Sigmoid colon (tissue), 4 donors: ENCODE measurements at regions not wholly inside any gene's neighbourhood (a gene's known extent, or its start where the extent isn't known, plus 50 kb on each side); places are given as distances from the start of the nearest gene placed in this dataset.

ENCODE experiments used
- POLR2A ChIP-seq, 2 donors: fragments of 450-650 bp; IDR thresholded peaks; one replicate each; pipeline ENCODE4 v1.6.1; 2016; ENCODE audit warnings: antibody characterized with exemption in 2 of 2, mild to moderate bottlenecking in 2 of 2, moderate library complexity in 2 of 2
- POLR2AphosphoS5 ChIP-seq, 4 donors: sonication (generic); formaldehyde crosslinking; IDR thresholded peaks; one replicate each; pipeline ENCODE4 v1.6.1; 2017; ENCODE audit warnings: antibody characterized with exemption in 4 of 4
- TF ChIP-seq, protein P1 (sequence below), 4 experiments: fragments of 450-650 bp in 3 of 4; fragments of 200-600 bp in 1 of 4; IDR thresholded peaks; one replicate each; pipeline ENCODE4 v1.5.1; 2016 to 2019; ENCODE audit warnings: antibody characterized with exemption in 4 of 4, mild to moderate bottlenecking in 3 of 4, moderate library complexity in 2 of 4

DNA sequence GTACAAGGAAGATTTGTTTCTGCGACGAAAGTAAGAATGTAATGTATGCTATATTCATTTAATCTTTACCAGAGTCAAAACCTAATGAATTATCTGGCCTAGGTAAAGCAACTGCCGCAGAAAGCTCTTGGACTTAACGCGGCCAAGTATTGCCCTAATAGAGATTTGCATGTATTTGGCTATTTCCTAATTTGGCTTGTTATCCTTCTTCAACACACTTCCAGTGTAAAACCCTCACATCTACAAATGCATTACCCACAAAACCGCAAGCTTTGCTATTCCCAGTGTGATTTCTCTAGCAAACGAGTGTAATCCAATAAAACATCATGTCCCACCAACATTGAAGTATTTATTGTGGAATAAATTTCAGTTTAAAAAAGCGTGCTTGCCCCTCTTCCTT is 123.8 kb upstream of the LMO4 start:
- TF ChIP-seq, protein P1, sequence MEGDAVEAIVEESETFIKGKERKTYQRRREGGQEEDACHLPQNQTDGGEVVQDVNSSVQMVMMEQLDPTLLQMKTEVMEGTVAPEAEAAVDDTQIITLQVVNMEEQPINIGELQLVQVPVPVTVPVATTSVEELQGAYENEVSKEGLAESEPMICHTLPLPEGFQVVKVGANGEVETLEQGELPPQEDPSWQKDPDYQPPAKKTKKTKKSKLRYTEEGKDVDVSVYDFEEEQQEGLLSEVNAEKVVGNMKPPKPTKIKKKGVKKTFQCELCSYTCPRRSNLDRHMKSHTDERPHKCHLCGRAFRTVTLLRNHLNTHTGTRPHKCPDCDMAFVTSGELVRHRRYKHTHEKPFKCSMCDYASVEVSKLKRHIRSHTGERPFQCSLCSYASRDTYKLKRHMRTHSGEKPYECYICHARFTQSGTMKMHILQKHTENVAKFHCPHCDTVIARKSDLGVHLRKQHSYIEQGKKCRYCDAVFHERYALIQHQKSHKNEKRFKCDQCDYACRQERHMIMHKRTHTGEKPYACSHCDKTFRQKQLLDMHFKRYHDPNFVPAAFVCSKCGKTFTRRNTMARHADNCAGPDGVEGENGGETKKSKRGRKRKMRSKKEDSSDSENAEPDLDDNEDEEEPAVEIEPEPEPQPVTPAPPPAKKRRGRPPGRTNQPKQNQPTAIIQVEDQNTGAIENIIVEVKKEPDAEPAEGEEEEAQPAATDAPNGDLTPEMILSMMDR (IDR thresholded peaks at IDR 0.05), result no peak
- no peak for TF ChIP-seq POLR2AphosphoS5 (IDR thresholded peaks at IDR 0.05)
- TF ChIP-seq POLR2A (IDR thresholded peaks at IDR 0.05), result no peak
